ENCODE measurements at regions not wholly inside any gene's neighbourhood (a gene's known extent, or its start where the extent isn't known, plus 50 kb on each side); places are given as distances from the start of the nearest gene placed in this dataset.

GRCh38 chr18:34280653-34281052 is 55.9 kb upstream of the NOL4 start (continued):
- TF ChIP-seq ZNF462 (CRISPR knock-in tag; IDR thresholded peaks at IDR 0.05), result no peak
- no peak for TF ChIP-seq JUNB (IDR thresholded peaks at IDR 0.05; ENCODE audit: unreplicated experiment)
- TF ChIP-seq ZNF114 (CRISPR knock-in tag; IDR thresholded peaks at IDR 0.05), result no peak

- Histone ChIP-seq H3K36me3 (ENCODE audit: insufficient read depth) (no peaks in the 10 kb centered on the region), H3K27ac (ENCODE audit: low read depth) (no peak overlapping the region), H3K9me2 (ENCODE audit: insufficient read depth) (no peaks in the 10 kb centered on the region), H3K4me1 (ENCODE audit: insufficient read depth) (no peaks in the 10 kb centered on the region), H3F3A (replicated peaks; ENCODE audit: low read depth) (no peaks in the 10 kb centered on the region), H3K27me3 (ENCODE audit: insufficient read depth) (no peaks in the 10 kb centered on the region), H4K20me1 (replicated peaks; ENCODE audit: insufficient read depth) (no peaks in the 10 kb centered on the region), H3K79me2 (replicated peaks; ENCODE audit: insufficient read depth) (no peaks in the 10 kb centered on the region), H3K4me2 (no peak overlapping the region), H3K4me3 (no peak overlapping the region), H2AFZ (no peak overlapping the region)
- Mint-ChIP-seq H3K4me3 (no peak overlapping the region), H3K9me3 (no peaks in the 10 kb centered on the region), H3K27me3 (ENCODE audit: insufficient read depth, low read depth, poor library complexity) (peaks cover 1% of the 10 kb centered on the region), H3K36me3 (ENCODE audit: low read depth) (no peaks in the 10 kb centered on the region), H3K4me1 (no peaks in the 10 kb centered on the region), H3K27ac (no peak overlapping the region)
- no peak for ATAC-seq
- DNase-seq (ENCODE audit: low spot score), result no peak
- TF ChIP-seq CTCF (conservative IDR thresholded peaks at IDR 0.05; ENCODE audit: low read depth in 2 of 2) (no peak), ETS1 (IDR thresholded peaks at IDR 0.05) (no peak), EZH2 (IDR thresholded peaks at IDR 0.05; ENCODE audit: low read depth, unreplicated experiment) (no peak), NANOG (IDR thresholded peaks at IDR 0.05; ENCODE audit: borderline replicate concordance) (no peak), REST (IDR thresholded peaks at IDR 0.05; ENCODE audit: unreplicated experiment) (no peak)
Measured at GRCh38 chr18:34281290-34281689, 56.6 kb upstream of the NOL4 start.

Data from GM23338 (cell line).